C4-2B (cell line): ENCODE measurements at regions not wholly inside any gene's neighbourhood (a gene's known extent, or its start where the extent isn't known, plus 50 kb on each side); places are given as distances from the start of the nearest gene placed in this dataset.

Experiments
- ZFX ChIP-seq: fragments of 450-650 bp; IDR thresholded peaks from 2 replicates; pipeline ENCODE4 v1.6.1; 2017
- TF ChIP-seq, protein P1 (sequence below): fragments of 450-650 bp; conservative IDR thresholded peaks from 2 replicates; pipeline ENCODE4 v1.5.1; 2017; ENCODE audit warnings: mild to moderate bottlenecking

DNA sequence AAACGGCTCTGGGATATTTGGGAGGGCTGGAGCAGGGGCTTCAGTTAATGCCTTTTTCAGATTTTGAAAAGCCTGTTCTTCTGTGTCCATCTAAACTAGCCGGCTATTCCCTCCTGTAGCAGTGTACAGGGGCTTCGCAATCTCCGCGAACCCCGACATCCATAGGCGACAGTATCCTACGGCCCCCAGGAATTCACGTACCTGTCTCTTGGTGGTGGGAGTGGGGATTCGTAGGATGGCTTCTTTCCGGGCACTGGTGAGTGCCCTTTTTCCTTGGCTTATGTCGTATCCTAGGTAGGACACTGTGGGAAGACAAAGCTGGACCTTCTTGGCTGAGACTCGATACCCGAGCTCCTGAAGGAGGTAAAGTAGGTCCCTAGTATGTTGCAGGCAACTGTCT, 153.1 kb downstream of the TRIM27 start:
- TF ChIP-seq, protein P1, sequence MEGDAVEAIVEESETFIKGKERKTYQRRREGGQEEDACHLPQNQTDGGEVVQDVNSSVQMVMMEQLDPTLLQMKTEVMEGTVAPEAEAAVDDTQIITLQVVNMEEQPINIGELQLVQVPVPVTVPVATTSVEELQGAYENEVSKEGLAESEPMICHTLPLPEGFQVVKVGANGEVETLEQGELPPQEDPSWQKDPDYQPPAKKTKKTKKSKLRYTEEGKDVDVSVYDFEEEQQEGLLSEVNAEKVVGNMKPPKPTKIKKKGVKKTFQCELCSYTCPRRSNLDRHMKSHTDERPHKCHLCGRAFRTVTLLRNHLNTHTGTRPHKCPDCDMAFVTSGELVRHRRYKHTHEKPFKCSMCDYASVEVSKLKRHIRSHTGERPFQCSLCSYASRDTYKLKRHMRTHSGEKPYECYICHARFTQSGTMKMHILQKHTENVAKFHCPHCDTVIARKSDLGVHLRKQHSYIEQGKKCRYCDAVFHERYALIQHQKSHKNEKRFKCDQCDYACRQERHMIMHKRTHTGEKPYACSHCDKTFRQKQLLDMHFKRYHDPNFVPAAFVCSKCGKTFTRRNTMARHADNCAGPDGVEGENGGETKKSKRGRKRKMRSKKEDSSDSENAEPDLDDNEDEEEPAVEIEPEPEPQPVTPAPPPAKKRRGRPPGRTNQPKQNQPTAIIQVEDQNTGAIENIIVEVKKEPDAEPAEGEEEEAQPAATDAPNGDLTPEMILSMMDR = no peak
- TF ChIP-seq ZFX = no peak
